ENCODE measurements at regions not wholly inside any gene's neighbourhood (a gene's known extent, or its start where the extent isn't known, plus 50 kb on each side); places are given as distances from the start of the nearest gene placed in this dataset.

- Histone ChIP-seq H3K27ac (no peak overlapping the region), H3K27me3 (no peaks in the 10 kb centered on the region), H3K36me3 (no peaks in the 10 kb centered on the region), H3K4me3 (no peak overlapping the region), H3K9me3 (no peaks in the 10 kb centered on the region), H3K4me1 (no peaks in the 10 kb centered on the region)
- TF ChIP-seq, protein P1, sequence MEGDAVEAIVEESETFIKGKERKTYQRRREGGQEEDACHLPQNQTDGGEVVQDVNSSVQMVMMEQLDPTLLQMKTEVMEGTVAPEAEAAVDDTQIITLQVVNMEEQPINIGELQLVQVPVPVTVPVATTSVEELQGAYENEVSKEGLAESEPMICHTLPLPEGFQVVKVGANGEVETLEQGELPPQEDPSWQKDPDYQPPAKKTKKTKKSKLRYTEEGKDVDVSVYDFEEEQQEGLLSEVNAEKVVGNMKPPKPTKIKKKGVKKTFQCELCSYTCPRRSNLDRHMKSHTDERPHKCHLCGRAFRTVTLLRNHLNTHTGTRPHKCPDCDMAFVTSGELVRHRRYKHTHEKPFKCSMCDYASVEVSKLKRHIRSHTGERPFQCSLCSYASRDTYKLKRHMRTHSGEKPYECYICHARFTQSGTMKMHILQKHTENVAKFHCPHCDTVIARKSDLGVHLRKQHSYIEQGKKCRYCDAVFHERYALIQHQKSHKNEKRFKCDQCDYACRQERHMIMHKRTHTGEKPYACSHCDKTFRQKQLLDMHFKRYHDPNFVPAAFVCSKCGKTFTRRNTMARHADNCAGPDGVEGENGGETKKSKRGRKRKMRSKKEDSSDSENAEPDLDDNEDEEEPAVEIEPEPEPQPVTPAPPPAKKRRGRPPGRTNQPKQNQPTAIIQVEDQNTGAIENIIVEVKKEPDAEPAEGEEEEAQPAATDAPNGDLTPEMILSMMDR (IDR thresholded peaks at IDR 0.05), result no peak
- no peak for DNase-seq
- intact Hi-C loops (cut with DNase I; ENCODE audit: low total_unique reads), result no loop called here
Measured at GRCh38 chr11:128261011-128261421, 326.3 kb downstream of the ETS1 start.

- intact Hi-C loops (cut with DNase I; ENCODE audit: low total_unique reads), result no loop called here
- DNase-seq, result no peak
- TF ChIP-seq, protein P1 (IDR thresholded peaks at IDR 0.05), result no peak
- no peaks in the 10 kb centered on the region for H3K36me3 ChIP-seq
- no peak overlapping the region for H3K27ac ChIP-seq
- H3K9me3 ChIP-seq, result no peaks in the 10 kb centered on the region
- H3K4me1 ChIP-seq, result no peaks in the 10 kb centered on the region
- H3K4me3 ChIP-seq, result no peak overlapping the region
- H3K27me3 ChIP-seq, result no peaks in the 10 kb centered on the region
Measured at GRCh38 chr11:128260398-128260797, 327.0 kb downstream of the ETS1 start.

DNA sequence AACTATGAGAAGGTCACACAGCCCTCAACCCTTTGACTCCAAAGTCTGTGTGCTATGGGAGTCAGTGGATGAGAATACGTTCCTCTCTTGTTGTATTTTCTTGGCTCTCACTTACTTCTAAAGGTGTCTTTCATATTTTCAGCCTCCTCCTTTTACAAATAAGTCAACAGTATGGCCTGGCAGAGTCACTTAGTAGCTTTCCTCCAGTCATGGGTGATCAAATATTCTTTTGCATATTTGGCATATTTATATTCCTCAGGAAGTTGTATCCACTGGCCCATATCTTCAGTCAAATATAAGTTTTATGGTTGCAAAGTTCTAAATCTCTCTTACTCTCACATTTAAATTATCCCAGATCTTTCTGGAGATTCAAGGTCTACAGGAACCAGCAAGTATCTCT lies 327.5 kb downstream of the ETS1 start:
- H3K4me3 ChIP-seq, result no peak overlapping the region
- no peaks in the 10 kb centered on the region for H3K9me3 ChIP-seq
- no peak overlapping the region for H3K27ac ChIP-seq
- no peak for DNase-seq
- TF ChIP-seq, protein P1 (IDR thresholded peaks at IDR 0.05), result no peak
- H3K27me3 ChIP-seq, result no peaks in the 10 kb centered on the region
- H3K4me1 ChIP-seq, result no peaks in the 10 kb centered on the region
- intact Hi-C loops (cut with DNase I; ENCODE audit: low total_unique reads), result no loop called here
- H3K36me3 ChIP-seq, result no peaks in the 10 kb centered on the region

DNA sequence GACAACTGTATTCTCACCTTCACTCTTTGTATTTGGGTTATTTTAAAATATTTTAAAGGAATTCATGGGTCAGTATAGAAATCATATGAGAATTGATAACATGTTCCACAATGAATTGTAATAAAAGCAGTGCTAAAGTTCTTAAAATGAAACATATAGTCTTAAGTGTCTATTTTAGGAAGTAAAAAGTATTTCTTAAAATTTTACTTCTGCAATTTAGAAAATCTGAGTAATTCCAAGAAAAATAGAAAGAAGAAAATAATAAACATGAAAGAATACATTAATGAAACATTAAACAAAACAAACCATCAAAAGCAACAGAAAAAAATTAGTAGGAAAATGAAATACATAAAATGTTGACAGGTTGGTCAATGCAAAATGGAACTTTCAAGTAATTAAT lies 332.4 kb downstream of the ETS1 start:
- intact Hi-C loops (cut with DNase I; ENCODE audit: low total_unique reads), result no loop called here
- no peaks in the 10 kb centered on the region for H3K27me3 ChIP-seq
- no peak overlapping the region for H3K27ac ChIP-seq
- H3K9me3 ChIP-seq, result no peaks in the 10 kb centered on the region
- no peak overlapping the region for H3K4me3 ChIP-seq
- no peak for DNase-seq
- no peaks in the 10 kb centered on the region for H3K4me1 ChIP-seq
- TF ChIP-seq, protein P1 (IDR thresholded peaks at IDR 0.05), result no peak
- no peaks in the 10 kb centered on the region for H3K36me3 ChIP-seq

DNA sequence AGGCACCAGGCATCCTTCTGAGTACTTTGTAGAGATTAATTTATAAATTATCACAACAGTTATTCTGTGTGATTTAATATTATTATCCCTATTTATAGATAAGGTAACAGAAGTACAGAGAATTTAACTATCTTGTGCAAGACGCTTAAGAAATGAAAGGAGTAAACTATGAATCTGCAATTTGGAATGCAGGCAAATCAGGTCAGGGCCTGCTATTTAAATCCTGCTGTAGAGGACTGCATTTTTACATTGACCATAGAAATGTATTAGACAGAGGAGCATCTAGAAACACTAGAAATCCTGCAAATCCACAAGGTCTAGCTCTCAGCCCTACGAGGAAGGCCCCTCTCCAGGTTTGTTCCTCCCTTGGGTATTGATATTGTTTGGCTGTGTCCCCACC lies 336.2 kb downstream of the ETS1 start:
- Histone ChIP-seq H3K4me1 (no peaks in the 10 kb centered on the region), H3K9me3 (no peaks in the 10 kb centered on the region), H3K4me3 (no peak overlapping the region), H3K36me3 (no peaks in the 10 kb centered on the region), H3K27me3 (peaks cover 0 to 6% of the 10 kb centered on the region in 2 donors), H3K27ac (no peak overlapping the region)
- intact Hi-C loops (cut with DNase I; ENCODE audit: low total_unique reads), result no loop called here
- TF ChIP-seq, protein P1 (IDR thresholded peaks at IDR 0.05), result no peak
- DNase-seq, result no peak

DNA sequence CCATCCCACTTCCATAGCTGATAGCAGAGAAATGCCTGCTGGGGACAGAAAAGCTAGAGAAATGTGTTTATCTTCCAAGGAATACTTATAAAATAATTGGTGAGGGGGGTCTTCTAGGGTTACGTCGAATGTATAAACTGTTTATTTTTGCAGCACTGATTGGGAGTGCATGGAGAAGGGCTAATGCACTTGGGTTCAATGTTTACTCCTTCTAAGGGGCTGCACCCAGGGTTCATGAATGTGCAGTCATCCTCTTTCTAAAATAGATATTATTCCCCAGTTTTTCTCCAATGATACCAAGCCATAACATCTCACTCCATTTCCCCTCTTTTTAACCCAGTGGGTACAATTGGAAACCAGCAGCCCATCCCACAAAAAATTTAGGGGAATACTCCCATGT lies 336.9 kb downstream of the ETS1 start:
- Histone ChIP-seq H3K4me1 (no peaks in the 10 kb centered on the region), H3K9me3 (no peaks in the 10 kb centered on the region), H3K36me3 (no peaks in the 10 kb centered on the region), H3K4me3 (no peak overlapping the region), H3K27ac (no peak overlapping the region), H3K27me3 (peaks cover 0 to 8% of the 10 kb centered on the region in 2 donors)
- intact Hi-C loops (cut with DNase I; ENCODE audit: low total_unique reads), result no loop called here
- DNase-seq, result no peak
- TF ChIP-seq, protein P1 (IDR thresholded peaks at IDR 0.05), result no peak

Measured in tibial artery (tissue), 4 donors.